Caco-2 (cell line): ENCODE measurements at regions not wholly inside any gene's neighbourhood (a gene's known extent, or its start where the extent isn't known, plus 50 kb on each side); places are given as distances from the start of the nearest gene placed in this dataset.

Experiments
- BruUV-seq: library from RNA; stranded (reverse); fragments of 400-500 nt; replicated peaks from 2 replicates; lab custom pipeline; 2021; lab: Mats Ljungman, UMichigan
- CTCF ChIA-PET: fragments of 300-600 bp; sonication (Branson Sonifier 250); formaldehyde crosslinking; loops from one replicate; lab custom pipeline; 2022; ENCODE audit warnings: antibody characterized with exemption; lab: Charles Lee
- POLR2A ChIA-PET: fragments of 300-600 bp; sonication (Branson Sonifier 250); formaldehyde crosslinking; loops from one replicate; lab custom pipeline; 2022; ENCODE audit warnings: antibody characterized with exemption; lab: Charles Lee
- DNase-seq, 2 experiments: peaks; one replicate each; pipeline versions ENCODE4 v3.0.0 to v3.0.0-alpha.2; 2020 to 2022
- H3K27me3 ChIP-seq: replicated peaks from 2 replicates; pipeline ENCODE4 v1.6.0; 2011; ENCODE audit warnings: low read length; ENCODE audit not compliant: control insufficient read depth, insufficient read depth
- H3K36me3 ChIP-seq: 2 replicates; pipeline ENCODE4 v1.5.1; 2011; ENCODE audit warnings: low read length; ENCODE audit not compliant: control insufficient read depth, insufficient read depth
- H3K4me1 ChIP-seq: fragments of 250-450 bp; sonication (Bioruptor Pico); 2 replicates; pipeline ENCODE4 v1.5.1; 2020; ENCODE audit warnings: mild to moderate bottlenecking
- H3K4me3 ChIP-seq: 2 replicates; pipeline ENCODE4 v1.5.1; 2011; ENCODE audit warnings: low read depth, mild to moderate bottlenecking, control low read depth, low read length
- H3K9me3 ChIP-seq: fragments of 250-450 bp; sonication (Bioruptor Pico); 2 replicates; pipeline ENCODE4 v1.5.1; 2020; ENCODE audit warnings: mild to moderate bottlenecking, moderate library complexity
- H3K27ac Mint-ChIP-seq: one replicate; pipeline ENCODE4 v1.8.0; 2022; ENCODE audit warnings: mixed read lengths; ENCODE audit not compliant: unreplicated experiment
- H3K27me3 Mint-ChIP-seq: one replicate; pipeline ENCODE4 v1.8.0; 2022; ENCODE audit warnings: mixed read lengths; ENCODE audit not compliant: insufficient read depth, unreplicated experiment
- H3K36me3 Mint-ChIP-seq: one replicate; pipeline ENCODE4 v1.8.0; 2022; ENCODE audit warnings: mild to moderate bottlenecking, mixed read lengths; ENCODE audit not compliant: insufficient read depth, unreplicated experiment
- H3K4me1 Mint-ChIP-seq: one replicate; pipeline ENCODE4 v1.8.0; 2022; ENCODE audit warnings: low read depth, mixed read lengths; ENCODE audit not compliant: unreplicated experiment
- H3K4me3 Mint-ChIP-seq: one replicate; pipeline ENCODE4 v1.8.0; 2022; ENCODE audit warnings: mild to moderate bottlenecking, moderate library complexity, mixed read lengths; ENCODE audit not compliant: unreplicated experiment
- H3K9me3 Mint-ChIP-seq: one replicate; pipeline ENCODE4 v1.8.0; 2022; ENCODE audit warnings: mixed read lengths; ENCODE audit not compliant: unreplicated experiment
- intact Hi-C: fragments of 100-400 bp; cut with micrococcal nuclease; formaldehyde crosslinking; loops from one replicate; pipeline ENCODE4 v1.10.0; 2022; ENCODE audit not compliant: unreplicated experiment
- TF ChIP-seq, protein P1 (sequence below), 2 experiments: fragments of 200-600 bp in 1 of 2; IDR thresholded peaks; 1 replicate in 1 of 2; 2 replicates in 1 of 2; pipeline versions ENCODE4 v1.5.1 to v1.8.0; 2011 to 2022; ENCODE audit warnings: antibody characterized with exemption in 1 of 2, control low read depth in 1 of 2, inconsistent platforms in 1 of 2, low read depth in 1 of 2, low read length in 1 of 2, mild to moderate bottlenecking in 1 of 2, moderate library complexity in 1 of 2; ENCODE audit not compliant: insufficient read depth in 1 of 2, severe bottlenecking in 1 of 2, unreplicated experiment in 1 of 2

GRCh38 chrX:96379951-96380350 lies 304.7 kb upstream of the DIAPH2 start:
- Histone ChIP-seq H3K36me3 (no peaks in the 10 kb centered on the region), H3K27me3 (no peaks in the 10 kb centered on the region), H3K4me3 (no peak overlapping the region), H3K4me1 (no peaks in the 10 kb centered on the region), H3K9me3 (no peaks in the 10 kb centered on the region)
- Mint-ChIP-seq H3K27ac (no peak overlapping the region), H3K27me3 (no peaks in the 10 kb centered on the region), H3K36me3 (no peaks in the 10 kb centered on the region), H3K4me1 (no peaks in the 10 kb centered on the region), H3K9me3 (no peaks in the 10 kb centered on the region), H3K4me3 (no peak overlapping the region)
- intact Hi-C loops = loop anchor here (10.0 kb wide), 1 partner anchor 385 kb away; no protein-coding TSS in a partner anchor
- BruUV-seq = no TSS peak
- ChIA-PET POLR2A (no interaction called here), CTCF (no interaction called here)
- TF ChIP-seq, protein P1, sequence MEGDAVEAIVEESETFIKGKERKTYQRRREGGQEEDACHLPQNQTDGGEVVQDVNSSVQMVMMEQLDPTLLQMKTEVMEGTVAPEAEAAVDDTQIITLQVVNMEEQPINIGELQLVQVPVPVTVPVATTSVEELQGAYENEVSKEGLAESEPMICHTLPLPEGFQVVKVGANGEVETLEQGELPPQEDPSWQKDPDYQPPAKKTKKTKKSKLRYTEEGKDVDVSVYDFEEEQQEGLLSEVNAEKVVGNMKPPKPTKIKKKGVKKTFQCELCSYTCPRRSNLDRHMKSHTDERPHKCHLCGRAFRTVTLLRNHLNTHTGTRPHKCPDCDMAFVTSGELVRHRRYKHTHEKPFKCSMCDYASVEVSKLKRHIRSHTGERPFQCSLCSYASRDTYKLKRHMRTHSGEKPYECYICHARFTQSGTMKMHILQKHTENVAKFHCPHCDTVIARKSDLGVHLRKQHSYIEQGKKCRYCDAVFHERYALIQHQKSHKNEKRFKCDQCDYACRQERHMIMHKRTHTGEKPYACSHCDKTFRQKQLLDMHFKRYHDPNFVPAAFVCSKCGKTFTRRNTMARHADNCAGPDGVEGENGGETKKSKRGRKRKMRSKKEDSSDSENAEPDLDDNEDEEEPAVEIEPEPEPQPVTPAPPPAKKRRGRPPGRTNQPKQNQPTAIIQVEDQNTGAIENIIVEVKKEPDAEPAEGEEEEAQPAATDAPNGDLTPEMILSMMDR (IDR thresholded peaks at IDR 0.05; ENCODE audit: insufficient read depth in 1 of 2, low read depth in 1 of 2, low read length in 1 of 2, severe bottlenecking in 1 of 2, unreplicated experiment in 1 of 2) = no peak
- DNase-seq = no peak

DNA sequence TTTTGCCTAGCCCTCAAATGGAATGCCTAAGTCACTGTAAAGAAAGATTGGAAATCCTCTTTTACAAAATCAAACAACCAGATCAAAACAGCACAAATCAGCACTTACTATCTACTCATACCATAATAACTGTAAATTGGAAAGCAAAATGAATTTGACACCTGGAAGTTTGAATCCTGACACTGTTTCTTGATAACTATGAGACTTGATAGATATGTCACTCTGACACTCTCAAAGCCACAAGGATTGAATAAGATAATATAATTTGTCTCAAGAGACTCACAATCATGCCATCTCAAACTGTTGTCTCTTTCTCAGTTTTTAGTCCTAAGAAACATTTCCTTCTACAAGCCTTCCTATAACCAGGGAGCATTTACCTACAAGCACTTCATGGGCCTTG lies 302.6 kb upstream of the DIAPH2 start:
- H3K4me1 ChIP-seq = no peaks in the 10 kb centered on the region
- CTCF ChIA-PET = interaction anchor here (0.7 kb wide), 1 partner anchor 83 kb away, joined by 3 read pairs; no protein-coding TSS in a partner anchor
- intact Hi-C loops = no loop called here

GRCh38 chrX:96383428-96383827 lies 301.2 kb upstream of the DIAPH2 start:
- no peaks in the 10 kb centered on the region for H3K27me3 Mint-ChIP-seq
- CTCF ChIA-PET = no interaction called here
- no peaks in the 10 kb centered on the region for H3K27me3 ChIP-seq
- no peaks in the 10 kb centered on the region for H3K36me3 ChIP-seq
- H3K4me3 ChIP-seq = no peak overlapping the region
- no peak overlapping the region for H3K4me3 Mint-ChIP-seq
- POLR2A ChIA-PET = no interaction called here
- TF ChIP-seq, protein P1 (IDR thresholded peaks at IDR 0.05; ENCODE audit: insufficient read depth in 1 of 2, low read depth in 1 of 2, low read length in 1 of 2, severe bottlenecking in 1 of 2, unreplicated experiment in 1 of 2) = no peak
- H3K4me1 Mint-ChIP-seq = no peaks in the 10 kb centered on the region
- no peak overlapping the region for H3K27ac Mint-ChIP-seq
- no peak for DNase-seq
- no peaks in the 10 kb centered on the region for H3K36me3 Mint-ChIP-seq
- no peaks in the 10 kb centered on the region for H3K9me3 Mint-ChIP-seq
- no peaks in the 10 kb centered on the region for H3K4me1 ChIP-seq
- intact Hi-C loops = no loop called here
- no TSS peak for BruUV-seq
- H3K9me3 ChIP-seq = no peaks in the 10 kb centered on the region

More for the DNA sequence above, 302.6 kb upstream of the DIAPH2 start:
- Mint-ChIP-seq H3K4me1 (no peaks in the 10 kb centered on the region), H3K9me3 (no peaks in the 10 kb centered on the region), H3K36me3 (no peaks in the 10 kb centered on the region), H3K27me3 (no peaks in the 10 kb centered on the region), H3K27ac (no peak overlapping the region), H3K4me3 (no peak overlapping the region)
- Histone ChIP-seq H3K36me3 (no peaks in the 10 kb centered on the region), H3K9me3 (no peaks in the 10 kb centered on the region), H3K4me3 (no peak overlapping the region), H3K27me3 (no peaks in the 10 kb centered on the region)
- BruUV-seq = no TSS peak
- TF ChIP-seq, protein P1 (IDR thresholded peaks at IDR 0.05; ENCODE audit: insufficient read depth in 1 of 2, low read depth in 1 of 2, low read length in 1 of 2, severe bottlenecking in 1 of 2, unreplicated experiment in 1 of 2) = no peak
- POLR2A ChIA-PET = no interaction called here
- DNase-seq = no peak
